GM19035 (cell line): ENCODE measurements at regions not wholly inside any gene's neighbourhood (a gene's known extent, or its start where the extent isn't known, plus 50 kb on each side); places are given as distances from the start of the nearest gene placed in this dataset.

Source experiments
- ATAC-seq: cut with Tn5 transposase; IDR thresholded peaks from one replicate; pipeline ENCODE4 v1.9.1; 2021; ENCODE audit not compliant: unreplicated experiment

DNA sequence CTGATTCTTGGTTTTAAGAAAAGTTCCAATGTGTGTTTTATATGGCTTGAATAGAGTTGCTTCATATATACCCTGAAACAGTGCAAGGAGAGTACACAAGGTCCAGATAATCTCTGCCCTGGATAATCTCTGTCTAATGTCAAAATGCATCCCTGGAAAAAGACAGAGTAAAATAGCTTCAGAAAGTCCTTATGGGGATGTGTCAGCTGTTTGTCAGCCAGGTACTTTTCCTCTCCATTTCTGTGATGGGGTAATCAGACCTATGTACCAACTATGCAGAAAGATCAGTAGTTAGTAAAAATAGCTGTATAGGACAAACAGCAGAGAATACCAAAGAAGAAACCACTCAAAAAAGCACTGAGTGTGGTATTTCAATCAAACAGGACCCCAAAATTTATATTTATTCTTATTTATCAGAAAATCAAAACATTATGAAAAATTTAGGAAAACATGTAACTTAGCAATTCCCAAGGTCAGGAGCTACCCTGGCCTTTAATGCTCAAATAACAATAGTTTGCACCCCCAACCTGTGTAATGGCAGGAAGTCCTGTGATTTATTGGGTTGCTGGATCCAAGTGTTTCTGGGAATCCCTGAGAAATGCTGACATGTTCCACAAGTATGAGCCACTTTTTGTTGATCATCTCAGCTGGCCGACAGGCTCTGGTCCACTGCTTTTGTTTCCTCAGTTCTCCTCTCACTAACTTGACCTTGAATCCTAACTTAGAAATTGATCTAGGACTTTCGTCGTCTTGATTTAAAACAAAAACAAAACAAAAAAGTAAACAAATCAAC, 69.6 kb downstream of the MDH1 start:
- ATAC-seq = no peak

DNA sequence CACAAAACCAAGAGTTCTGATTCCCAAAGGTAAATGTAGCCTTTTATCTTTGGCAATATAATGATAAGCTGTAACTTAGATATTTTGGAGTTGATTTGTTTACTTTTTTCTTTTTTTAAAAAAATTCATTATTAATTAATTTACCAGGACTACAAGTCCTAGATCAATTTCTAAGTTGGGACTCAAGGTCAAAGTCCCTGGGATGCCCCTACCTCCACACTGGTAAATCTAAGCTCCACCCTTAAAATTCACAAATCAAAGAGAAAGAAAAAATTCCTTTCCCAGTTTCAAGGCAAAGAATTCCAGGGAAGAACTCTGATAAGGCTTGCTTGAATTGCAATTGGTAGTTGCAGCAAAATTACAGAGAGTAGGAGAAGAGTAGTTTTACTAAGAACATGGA, 71.3 kb downstream of the MDH1 start:
- ATAC-seq = no peak

GRCh38 chr2:63661076-63661475, 72.3 kb downstream of the MDH1 start:
- no peak for ATAC-seq

- ATAC-seq = no peak
Measured at GRCh38 chr2:63662028-63662804, 73.5 kb downstream of the MDH1 start.

GRCh38 chr2:63663013-63663864, 74.5 kb downstream of the MDH1 start:
- no peak for ATAC-seq

DNA sequence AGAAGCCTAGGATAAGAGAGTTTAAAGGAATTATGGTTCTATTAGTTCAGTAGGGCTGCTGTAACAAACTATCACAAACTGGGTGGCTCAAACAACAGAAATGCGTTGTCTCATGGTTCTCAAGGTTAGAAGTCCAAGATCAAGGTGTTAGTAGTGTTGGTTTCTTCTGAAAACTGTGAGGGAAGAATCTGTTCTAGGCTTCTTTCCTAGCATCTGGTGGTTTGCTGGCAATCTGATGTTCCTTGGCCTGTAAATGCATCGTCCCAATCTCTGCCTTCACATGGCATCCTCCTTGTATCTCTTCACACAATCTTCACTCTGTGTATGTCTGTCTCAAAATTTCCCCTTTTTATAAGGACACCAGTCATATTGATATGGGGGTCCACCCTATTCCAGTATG, 76.3 kb downstream of the MDH1 start:
- ATAC-seq = no peak

- no peak for ATAC-seq
Measured at GRCh38 chr2:63665846-63666475, 77.2 kb downstream of the MDH1 start.

- ATAC-seq = no peak
Measured at GRCh38 chr2:63667132-63667700, 78.5 kb downstream of the MDH1 start.

DNA sequence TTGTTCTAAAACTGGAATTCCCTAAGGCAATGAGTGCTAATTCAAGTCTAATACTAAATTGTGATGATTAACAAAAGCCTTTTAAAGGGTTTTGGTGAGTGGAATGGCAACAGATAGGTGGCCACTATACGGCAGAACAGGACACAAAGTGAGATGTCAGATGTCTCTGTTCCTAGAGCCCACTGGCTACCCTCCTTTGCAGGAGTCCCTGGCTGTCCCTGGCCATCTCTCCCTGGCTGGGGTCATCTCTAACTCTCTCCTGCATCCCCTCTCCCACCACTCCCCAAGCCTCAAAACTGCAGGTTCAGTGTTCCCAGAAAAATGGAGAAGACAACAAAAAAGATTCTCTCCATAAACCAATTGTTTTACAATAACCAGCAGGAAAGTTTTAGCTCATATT, 79.2 kb downstream of the MDH1 start:
- no peak for ATAC-seq

GRCh38 chr2:63668466-63668865, 79.7 kb downstream of the MDH1 start:
- ATAC-seq = no peak

DNA sequence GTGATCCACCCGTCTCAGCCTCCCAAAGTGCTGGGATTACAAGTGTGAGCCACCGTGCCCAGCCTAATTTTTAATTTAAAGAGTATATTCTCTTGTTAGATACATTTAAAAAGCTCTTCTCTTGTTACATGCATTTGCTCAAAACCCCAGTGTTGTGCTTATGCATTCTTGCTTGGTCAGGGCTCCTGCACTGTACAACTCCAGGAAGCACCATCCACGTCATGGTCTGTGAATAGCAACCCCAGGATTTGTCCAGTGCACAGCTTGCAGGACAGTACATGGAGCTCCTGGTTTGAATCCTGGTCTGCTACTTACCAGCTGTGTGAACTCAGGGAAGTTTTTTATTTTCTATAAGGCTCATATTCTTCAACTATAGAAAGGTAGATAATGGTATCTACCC, 80.8 kb downstream of the MDH1 start:
- no peak for ATAC-seq

- no peak for ATAC-seq
Measured at GRCh38 chr2:63673865-63674533, 85.2 kb downstream of the MDH1 start.

DNA sequence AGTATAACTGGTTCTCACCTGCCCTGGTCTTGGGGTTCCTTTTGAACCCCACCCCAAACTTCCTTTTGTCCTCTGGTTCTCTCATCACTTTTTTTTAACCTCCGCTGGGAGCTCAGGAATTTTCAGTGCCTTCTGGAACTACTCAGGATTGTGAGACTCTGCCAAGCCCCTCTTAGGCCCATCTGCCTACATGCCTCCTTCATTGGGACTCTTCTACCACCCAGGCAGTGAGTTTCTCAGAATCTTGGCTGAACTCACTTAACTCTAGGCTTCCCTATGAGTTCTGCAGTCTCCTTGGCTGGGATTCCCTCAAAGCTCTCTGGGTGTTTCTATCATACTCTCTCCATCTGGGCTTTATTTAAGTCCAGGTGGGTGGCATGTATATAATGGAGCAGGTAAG, 86.3 kb downstream of the MDH1 start:
- no peak for ATAC-seq

DNA sequence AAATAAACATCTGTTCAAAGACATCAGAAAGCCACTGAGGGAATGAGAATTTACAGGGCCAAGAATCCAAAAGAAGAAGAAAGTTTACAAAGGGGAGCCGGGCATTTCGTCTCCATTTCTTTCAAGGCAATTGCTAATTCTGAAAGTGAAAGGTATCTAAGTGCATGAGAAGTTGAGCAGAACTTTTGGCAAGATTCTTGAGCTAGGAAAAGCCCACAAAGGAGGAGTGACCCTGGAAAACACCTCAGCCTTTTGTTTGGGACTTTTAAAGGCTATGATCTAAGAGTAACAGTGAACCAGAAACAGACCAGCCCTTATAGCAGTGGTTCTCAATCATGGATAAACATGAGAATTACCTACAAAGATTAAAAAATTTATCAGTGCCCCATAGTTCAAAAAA, 87.4 kb downstream of the MDH1 start:
- ATAC-seq = no peak

GRCh38 chr2:63678085-63678484, 89.3 kb downstream of the MDH1 start:
- ATAC-seq = no peak

- no peak for ATAC-seq
Measured at GRCh38 chr2:63678551-63678950, 89.8 kb downstream of the MDH1 start.

GRCh38 chr2:63679252-63679855, 90.6 kb downstream of the MDH1 start:
- ATAC-seq = no peak

DNA sequence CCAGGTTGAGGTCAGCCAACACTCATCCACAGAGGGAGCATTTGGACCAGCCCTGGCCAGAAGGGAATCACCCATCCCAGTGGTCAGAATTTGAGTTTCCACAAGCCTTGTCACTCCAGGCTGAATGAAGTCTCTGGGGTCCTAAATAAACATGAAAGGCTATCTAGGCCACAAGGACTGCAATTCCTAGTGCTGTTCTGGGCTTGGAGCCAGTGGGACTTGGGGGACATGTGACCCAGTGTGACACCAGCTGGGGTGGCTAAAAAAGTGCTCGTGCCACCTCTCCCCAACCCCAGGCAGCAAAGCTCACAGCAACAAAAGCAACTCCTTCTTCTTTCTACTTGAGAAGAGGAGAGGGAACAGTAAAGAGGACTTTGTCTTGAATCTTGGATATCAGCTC, 91.7 kb downstream of the MDH1 start:
- no peak for ATAC-seq

DNA sequence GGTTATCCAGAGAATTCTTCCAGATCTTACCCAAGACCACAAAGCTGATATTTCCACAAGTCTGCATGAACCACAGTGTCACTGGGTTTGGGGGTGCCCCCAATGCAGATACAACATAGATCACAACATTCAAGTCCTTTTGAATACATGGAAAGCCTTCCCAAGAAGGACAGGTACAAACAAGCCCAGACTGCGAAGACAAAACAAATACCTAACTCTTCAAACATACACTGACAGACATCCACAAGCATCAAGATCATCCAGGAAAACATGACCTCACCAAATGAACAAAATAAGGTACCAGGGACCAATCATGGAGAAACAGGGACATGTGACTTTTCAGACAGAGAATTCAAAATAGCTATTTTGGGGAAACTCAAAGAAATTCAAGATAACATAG, 93.1 kb downstream of the MDH1 start:
- ATAC-seq = no peak
